Stimulated activated CD4-positive, alpha-beta T cell treated with anti-CD3 and anti-CD28 coated beads, Interleukin-1b, Interleukin-23, amount 100 ng/mL, for 4 hours (primary cell): ENCODE measurements at regions not wholly inside any gene's neighbourhood (a gene's known extent, or its start where the extent isn't known, plus 50 kb on each side); places are given as distances from the start of the nearest gene placed in this dataset.

Source experiments
- DNase-seq, 2 donors: peaks; one replicate each; pipeline ENCODE4 v3.0.0-alpha.2; 2020; ENCODE audit warnings: low read depth in 2 of 2

GRCh38 chr1:198040880-198041279 lies 115.9 kb upstream of the NEK7 start:
- no peak for DNase-seq

DNA sequence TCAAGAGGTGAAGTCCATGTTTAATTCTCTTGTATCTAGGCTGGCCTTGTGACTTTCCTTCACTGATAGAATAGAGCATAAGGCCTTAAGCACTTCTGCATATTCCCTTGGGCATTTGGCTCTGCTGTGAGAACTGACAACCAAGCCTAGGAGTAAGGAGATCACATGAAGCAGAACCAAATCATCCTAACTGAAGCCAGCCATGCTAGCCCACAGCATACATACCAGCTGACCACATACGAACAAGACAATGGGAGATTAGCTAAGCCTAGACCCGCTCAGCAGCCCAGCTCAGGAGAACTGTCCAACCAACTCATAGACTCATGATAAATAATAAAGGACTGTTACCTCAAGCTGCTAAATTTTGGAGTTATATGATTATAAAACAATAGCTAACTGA lies 114.6 kb upstream of the NEK7 start:
- no peak for DNase-seq

DNA sequence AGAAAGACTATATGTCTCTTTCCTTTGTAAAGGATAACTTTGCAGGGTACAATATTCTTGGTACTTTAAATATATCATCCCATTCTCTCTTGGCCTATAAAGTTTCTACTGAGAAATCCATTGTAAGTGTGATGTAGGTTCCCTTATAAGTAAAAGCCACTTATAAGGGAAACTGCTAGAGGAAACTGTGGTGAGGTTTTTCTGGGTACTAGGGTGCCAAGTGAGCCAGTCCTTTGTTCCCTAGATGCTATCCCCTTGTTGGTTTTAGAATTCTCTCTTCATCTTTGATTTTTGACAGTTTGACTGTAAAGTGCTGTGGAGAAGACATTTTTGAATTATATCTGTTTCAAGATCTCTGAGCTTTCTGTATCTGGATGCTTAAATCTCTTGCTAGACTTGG lies 108.9 kb upstream of the NEK7 start:
- no peak for DNase-seq

DNA sequence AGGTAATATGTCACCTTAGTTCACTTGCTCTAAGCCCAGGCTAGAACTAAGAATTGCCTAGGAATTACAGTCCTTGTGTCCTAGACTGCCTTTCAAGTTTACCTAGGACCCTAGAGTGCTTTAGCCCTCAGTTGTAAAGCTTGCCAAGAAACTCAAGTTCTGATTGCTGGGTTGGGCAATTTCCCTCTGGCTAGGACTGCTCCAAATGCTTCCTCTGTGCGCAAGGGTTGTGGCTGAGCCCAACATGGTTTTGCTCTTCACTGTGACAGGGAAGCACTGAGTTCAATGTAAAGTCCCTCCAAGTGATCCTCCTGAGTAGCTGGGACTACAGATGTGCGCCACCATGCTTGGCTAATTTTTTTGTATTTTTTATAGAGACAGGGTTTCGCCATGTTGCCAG lies 102.3 kb upstream of the NEK7 start:
- DNase-seq: no peak

- peak in 1 of 2 donors; percentile 1 for DNase-seq
Observed at GRCh38 chr1:198056255-198056654, 100.5 kb upstream of the NEK7 start.

GRCh38 chr1:198064181-198064580 lies 92.6 kb upstream of the NEK7 start:
- DNase-seq: no peak

GRCh38 chr1:198068285-198068684 lies 88.5 kb upstream of the NEK7 start:
- DNase-seq: no peak

DNA sequence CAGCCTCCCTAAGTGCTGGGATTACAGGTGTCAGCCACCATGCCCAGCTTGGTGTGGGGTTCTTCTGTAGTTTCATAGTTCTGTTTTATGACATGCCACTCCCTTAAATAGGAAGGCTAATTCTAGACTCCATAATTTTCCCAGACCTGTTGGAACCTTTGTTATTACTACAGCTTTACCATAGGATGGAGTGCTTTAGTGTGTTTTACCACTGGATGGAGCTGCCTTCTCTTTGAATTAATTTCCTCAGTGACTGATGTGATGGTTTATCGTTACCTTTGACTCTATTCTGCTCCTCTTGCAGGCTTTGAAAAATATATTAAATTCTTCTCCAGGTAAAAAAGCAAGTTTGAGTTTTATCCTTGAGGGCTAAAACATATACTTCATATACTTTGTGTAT lies 84.6 kb upstream of the NEK7 start:
- DNase-seq: no peak

DNA sequence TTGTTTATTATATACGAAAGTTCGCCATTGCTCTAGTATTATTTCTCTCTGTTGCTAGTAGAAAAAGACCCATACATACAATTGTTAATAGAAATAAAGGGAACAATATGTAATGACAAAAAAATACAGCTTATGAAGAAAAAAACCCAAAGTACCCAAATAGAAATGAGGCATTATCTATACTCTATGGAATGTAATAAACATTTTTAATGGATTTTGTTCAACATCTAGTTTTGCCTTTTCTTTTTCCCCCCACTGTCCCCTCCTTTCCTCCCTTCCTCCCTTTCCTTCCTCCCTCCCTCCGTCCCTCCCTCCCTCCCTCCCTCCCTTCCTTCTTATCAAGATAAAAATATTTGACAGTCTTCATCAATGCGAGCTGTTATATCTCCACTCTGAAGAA lies 81.5 kb upstream of the NEK7 start:
- DNase-seq: no peak

DNA sequence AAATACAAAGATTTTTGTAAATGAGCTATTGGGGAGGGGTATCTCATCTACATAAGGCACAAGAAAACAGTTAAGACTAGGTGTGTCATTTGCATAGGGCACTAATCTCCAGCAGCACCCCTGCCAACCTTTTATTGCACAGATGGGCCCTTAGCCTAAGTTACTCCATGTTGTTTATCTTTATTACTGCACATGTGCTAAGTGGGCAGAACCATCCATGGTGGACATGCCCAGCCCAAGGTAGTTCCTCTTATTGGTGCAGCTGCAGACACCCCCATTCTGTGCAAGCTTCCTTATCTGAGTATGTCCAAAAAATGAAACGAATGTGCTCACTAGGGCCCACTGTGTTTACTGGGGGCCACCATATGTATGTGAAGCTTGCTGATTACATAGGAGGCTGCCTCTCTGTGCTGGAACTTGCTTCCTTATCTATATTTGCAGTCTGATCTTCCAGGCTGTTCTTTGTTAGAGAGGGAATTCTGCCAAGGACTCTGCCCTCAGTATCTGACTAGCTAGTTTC lies 77.3 kb upstream of the NEK7 start:
- DNase-seq: no peak

GRCh38 chr1:198082576-198082975 lies 74.2 kb upstream of the NEK7 start:
- no peak for DNase-seq

DNA sequence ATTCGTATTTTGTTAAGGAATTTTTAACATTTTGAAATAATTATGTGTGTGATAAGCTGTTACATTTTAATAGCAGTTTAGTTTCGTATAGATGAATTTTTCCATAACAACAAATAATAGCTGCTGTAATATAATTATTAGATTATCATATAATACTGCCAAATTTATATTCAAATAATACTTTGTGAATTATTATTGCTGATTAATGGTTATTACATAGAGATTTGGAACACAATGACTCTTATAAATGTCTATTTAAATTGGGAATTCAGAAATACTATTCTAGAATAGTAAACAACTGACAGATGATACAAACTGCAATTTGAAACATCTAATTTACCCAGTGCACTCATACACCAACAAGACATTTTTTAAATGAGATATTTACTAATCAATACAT lies 73.2 kb upstream of the NEK7 start:
- DNase-seq: no peak

DNA sequence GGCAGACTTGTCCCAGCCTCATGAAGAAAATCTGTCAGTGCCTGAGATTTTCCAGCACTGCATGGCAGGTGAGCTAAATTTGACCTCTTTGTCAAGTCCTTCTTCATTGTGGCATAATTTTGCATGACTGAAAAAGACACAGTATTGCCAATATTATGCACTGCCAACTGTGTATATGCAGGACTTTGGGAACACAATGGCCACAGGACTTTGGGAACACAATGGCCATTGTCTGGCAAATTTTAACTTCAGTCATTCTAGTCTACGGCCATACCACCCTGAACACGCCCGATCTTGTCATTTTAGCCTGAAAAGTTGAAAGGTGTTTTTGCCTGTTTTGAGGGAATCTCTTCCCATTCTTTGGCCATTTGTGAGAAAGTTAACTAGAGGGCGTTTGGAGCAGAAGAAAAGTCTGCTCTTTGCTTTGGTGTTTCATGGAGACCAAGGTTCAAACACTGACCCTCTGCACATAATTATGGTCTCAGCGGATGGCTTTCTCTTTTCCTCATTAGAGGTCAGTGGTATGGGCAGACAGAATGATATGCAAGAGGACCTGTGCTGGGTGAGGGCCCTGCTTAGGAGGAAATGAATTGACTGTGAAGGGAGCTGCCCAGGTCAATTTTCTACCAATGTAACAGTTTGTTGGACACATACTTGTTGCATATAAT lies 72.4 kb upstream of the NEK7 start:
- DNase-seq: no peak

DNA sequence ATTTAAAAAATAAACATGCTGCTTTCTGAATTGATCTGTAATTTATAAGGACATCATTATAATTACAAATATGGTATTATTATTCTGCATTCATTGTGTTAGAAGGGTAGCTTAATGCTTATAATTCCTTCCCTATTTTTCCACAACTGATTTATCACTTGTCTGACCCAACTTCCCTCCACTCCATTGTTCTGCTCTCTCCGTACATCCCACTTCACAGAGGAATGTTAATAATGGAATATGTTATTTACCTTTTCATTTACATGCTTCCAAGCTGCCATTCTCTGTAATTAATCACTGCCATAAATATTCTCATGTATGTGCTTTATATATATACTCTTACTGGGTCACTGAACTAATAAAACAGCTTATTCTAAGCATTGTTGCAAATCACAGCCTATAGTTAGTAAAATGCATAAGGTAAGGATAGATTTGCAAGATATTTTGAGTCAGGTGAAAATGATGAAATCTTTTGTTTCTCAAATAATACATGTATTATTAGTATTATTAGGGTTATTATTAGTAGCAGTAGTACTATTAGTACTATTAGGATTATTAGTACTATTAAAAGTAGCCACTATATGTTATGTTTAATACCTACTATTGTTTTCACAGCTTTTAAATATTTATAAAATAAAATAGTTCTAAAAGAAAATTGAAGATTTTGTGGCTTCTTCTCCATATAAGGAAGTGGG lies 70.6 kb upstream of the NEK7 start:
- DNase-seq: no peak

- DNase-seq: no peak
Observed at GRCh38 chr1:198087831-198088230, 69.0 kb upstream of the NEK7 start.

GRCh38 chr1:198088360-198089071 lies 68.3 kb upstream of the NEK7 start:
- peak in 1 of 2 donors; percentile 2 for DNase-seq

DNA sequence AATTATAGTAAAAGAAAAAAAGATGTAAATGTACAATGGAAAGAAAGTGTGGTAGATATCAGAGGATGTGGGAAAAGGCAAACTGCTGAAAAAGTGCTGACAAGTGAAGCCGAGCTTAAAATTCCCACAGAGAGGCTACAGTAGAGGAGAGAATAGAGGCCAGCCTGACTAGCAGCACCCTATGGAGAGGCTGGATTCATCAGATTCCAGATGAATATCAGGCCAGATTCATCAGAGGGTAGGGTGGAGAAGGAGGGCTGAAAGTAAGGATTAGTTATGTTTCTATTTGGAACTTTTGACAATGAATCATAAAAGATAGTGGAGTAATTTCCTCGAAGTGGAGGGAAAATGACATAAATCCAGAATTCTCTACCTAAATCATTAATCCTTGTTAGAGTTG lies 60.4 kb upstream of the NEK7 start:
- no peak for DNase-seq

DNA sequence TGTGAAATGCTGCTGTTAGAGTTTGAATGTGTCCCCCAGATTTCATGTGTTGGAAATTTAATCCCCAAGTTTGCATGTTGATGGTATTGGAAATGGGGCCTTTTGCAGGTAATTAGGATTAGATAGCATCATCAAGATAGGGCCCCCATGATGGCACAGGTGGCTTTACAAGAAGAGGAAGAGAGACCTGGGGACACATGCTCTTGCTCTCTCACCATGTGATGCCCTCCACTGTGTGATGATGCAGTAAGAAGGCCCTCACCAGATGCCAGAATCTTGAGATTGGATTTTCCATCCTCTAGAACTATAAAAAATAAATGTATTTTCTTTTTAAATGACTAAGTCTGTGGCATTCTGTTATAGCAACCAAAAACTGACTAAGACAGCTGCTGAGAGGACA lies 57.0 kb upstream of the NEK7 start:
- DNase-seq: no peak

DNA sequence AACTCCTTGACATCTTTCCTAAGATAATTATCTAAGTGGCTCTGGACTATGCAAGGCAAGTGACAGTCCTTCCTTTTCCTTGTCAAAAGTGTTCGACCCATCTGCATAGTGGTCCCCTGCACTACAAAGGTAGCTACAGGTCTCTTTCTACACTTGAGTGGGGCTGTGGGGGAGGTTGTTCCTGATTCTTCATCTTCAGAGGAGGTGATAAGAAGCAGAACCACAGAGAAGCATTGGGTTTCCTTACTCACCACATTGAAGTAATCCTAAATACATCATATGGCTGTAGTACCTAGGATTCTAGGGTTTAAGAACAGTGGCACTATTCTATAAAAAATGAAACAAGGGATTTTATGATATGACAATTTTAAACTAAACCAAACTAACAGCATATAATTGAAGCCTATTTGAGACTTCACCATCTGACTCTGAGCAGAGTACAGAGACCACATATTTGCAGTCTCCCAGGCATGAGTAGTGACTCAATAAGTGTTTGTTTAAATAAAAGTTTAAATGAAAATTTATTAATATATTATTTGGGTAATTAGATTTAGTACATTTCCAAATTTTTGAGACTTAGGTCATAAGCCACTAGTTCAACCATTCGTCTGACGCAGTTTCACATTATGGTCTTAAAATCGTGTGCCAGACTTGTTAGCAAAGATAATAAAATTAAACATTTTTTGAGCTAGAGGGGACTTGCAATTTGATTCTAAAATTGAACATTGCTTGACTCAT lies 54.9 kb upstream of the NEK7 start:
- DNase-seq: no peak

DNA sequence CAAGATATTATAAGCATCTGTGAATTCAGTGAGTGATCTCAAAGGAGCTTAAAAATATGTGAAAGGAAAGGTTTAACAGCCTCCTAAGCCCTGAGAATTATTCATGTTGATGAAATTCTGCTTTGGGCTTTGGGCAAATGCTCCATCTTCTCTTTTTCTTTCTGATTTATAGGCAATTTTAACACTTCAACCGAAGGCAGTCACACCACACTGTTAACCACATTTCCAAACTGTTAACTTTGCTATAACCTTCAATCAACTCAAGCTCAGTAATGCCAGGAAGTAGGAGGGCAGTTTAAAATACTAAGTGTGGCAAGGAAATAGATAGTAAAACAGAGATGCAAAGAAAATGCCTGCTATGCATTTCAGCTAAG lies 54.4 kb upstream of the NEK7 start:
- DNase-seq: no peak

GRCh38 chr1:198105185-198105584 lies 51.6 kb upstream of the NEK7 start:
- no peak for DNase-seq

GRCh38 chr1:198106011-198106410 lies 50.8 kb upstream of the NEK7 start:
- no peak for DNase-seq
